Endothelial cell of umbilical vein (primary cell): ENCODE measurements at regions not wholly inside any gene's neighbourhood (a gene's known extent, or its start where the extent isn't known, plus 50 kb on each side); places are given as distances from the start of the nearest gene placed in this dataset.
A peak's percentile ranks its signal among the peaks of the same experiment; 100 is the strongest.

ENCODE experiments used
- BruUV-seq: library from RNA; stranded (reverse); fragments of 400-500 nt; replicated peaks from 2 replicates; lab custom pipeline; 2021; lab: Mats Ljungman, UMichigan
- CTCF ChIA-PET: fragments of 300-600, 350-600 bp; sonication (Branson Sonifier 250); formaldehyde crosslinking; loops from one replicate; lab custom pipeline; 2021; ENCODE audit warnings: antibody characterized with exemption, inconsistent platforms; lab: Charles Lee
- POLR2A ChIA-PET: fragments of 300-600, 350-600 bp; sonication (Branson Sonifier 250); formaldehyde crosslinking; loops from one replicate; lab custom pipeline; 2021; ENCODE audit warnings: antibody characterized with exemption, inconsistent platforms; lab: Charles Lee
- DNase-seq: peaks from one replicate; pipeline ENCODE4 v3.0.0-alpha.2; 2011; ENCODE audit warnings: low read depth, low spot score
- FAIRE-seq: peaks from 2 replicates; lab custom pipeline; 2011; peaks lifted over from hg19 to GRCh38; lab: Jason Lieb, UNC
- H2AFZ ChIP-seq: 2 replicates; pipeline ENCODE4 v1.6.0; 2012; ENCODE audit warnings: low read depth, low read length, control low read depth, inconsistent platforms
- H3K27ac ChIP-seq: 2 replicates; pipeline ENCODE4 v1.5.1; 2011; ENCODE audit warnings: low read depth, mild to moderate bottlenecking, control low read depth, low read length, moderate library complexity; ENCODE audit not compliant: insufficient read depth
- H3K27me3 ChIP-seq, 2 experiments: 2 replicates each; pipeline versions ENCODE4 v1.6.0 to v1.6.1; 2011; ENCODE audit warnings: low read length in 2 of 2, mixed read lengths in 1 of 2; ENCODE audit not compliant: control insufficient read depth in 2 of 2, insufficient read depth in 2 of 2
- H3K36me3 ChIP-seq, 2 experiments: 2 replicates in 1 of 2; 3 replicates in 1 of 2; pipeline ENCODE4 v1.5.1; 2011; ENCODE audit warnings: low read length in 2 of 2, mild to moderate bottlenecking in 1 of 2, moderate library complexity in 1 of 2; ENCODE audit not compliant: control insufficient read depth in 2 of 2, insufficient read depth in 2 of 2; ENCODE audit errors: extremely low read depth in 1 of 2
- H3K4me1 ChIP-seq: 3 replicates; pipeline ENCODE4 v1.5.1; 2011; ENCODE audit warnings: mild to moderate bottlenecking, low read length; ENCODE audit not compliant: control insufficient read depth, insufficient read depth; ENCODE audit errors: extremely low read depth
- H3K4me2 ChIP-seq: 2 replicates; pipeline ENCODE4 v1.6.1; 2011; ENCODE audit warnings: low read length, control low read depth, mixed read lengths; ENCODE audit not compliant: insufficient read depth
- H3K4me3 ChIP-seq, 3 experiments: fragments of 200-600 bp in 1 of 3; sonication (generic), shearing (Covaris generic) in 1 of 3; replicated peaks in 1 of 3; 2 replicates each; pipeline ENCODE4 v1.5.1; 2011 to 2016; ENCODE audit warnings: control low read depth in 3 of 3, low read length in 3 of 3, mild to moderate bottlenecking in 2 of 3, inconsistent platforms in 1 of 3, low read depth in 1 of 3, moderate library complexity in 1 of 3; ENCODE audit not compliant: insufficient read depth in 1 of 3
- H3K79me2 ChIP-seq: 2 replicates; pipeline ENCODE4 v1.6.0; 2012; ENCODE audit warnings: low read length, inconsistent platforms; ENCODE audit not compliant: control insufficient read depth, insufficient read depth
- H3K9ac ChIP-seq: replicated peaks from 2 replicates; pipeline ENCODE3; 2011; ENCODE audit warnings: low read length, control low read depth; ENCODE audit not compliant: insufficient read depth; ENCODE audit errors: extremely low read depth
- H3K9me1 ChIP-seq: replicated peaks from 3 replicates; pipeline ENCODE4 v1.6.0; 2011; ENCODE audit warnings: mild to moderate bottlenecking, low read length; ENCODE audit not compliant: control insufficient read depth, insufficient read depth; ENCODE audit errors: extremely low read depth
- H3K9me3 ChIP-seq: replicated peaks from 2 replicates; pipeline ENCODE4 v1.5.1; 2012; ENCODE audit warnings: low read length, inconsistent platforms; ENCODE audit not compliant: control insufficient read depth, insufficient read depth
- H4K20me1 ChIP-seq: replicated peaks from 2 replicates; pipeline ENCODE3; 2011; ENCODE audit warnings: mild to moderate bottlenecking, low read length; ENCODE audit not compliant: control insufficient read depth, insufficient read depth; ENCODE audit errors: extremely low read depth
- CTCF ChIP-seq, 2 donors: IDR thresholded peaks; 1 replicate in 1 of 2; 2 replicates in 1 of 2; pipeline ENCODE4 v1.5.1; 2011; ENCODE audit warnings: low read length in 2 of 2, mild to moderate bottlenecking in 2 of 2, moderate library complexity in 2 of 2, control low read depth in 1 of 2, inconsistent platforms in 1 of 2, low read depth in 1 of 2; ENCODE audit not compliant: insufficient read depth in 1 of 2; ENCODE audit errors: extremely low read depth in 1 of 2
- EZH2 ChIP-seq: IDR thresholded peaks from 2 replicates; pipeline ENCODE4 v1.6.1; 2012; ENCODE audit warnings: borderline replicate concordance, low read depth, mild to moderate bottlenecking, moderate library complexity, low read length, inconsistent platforms; ENCODE audit not compliant: severe bottlenecking
- FOS ChIP-seq: IDR thresholded peaks from 2 replicates; pipeline ENCODE4 v1.6.1; 2011; ENCODE audit warnings: mild to moderate bottlenecking, low read length, moderate library complexity, borderline replicate concordance; ENCODE audit not compliant: insufficient read depth
- GATA2 ChIP-seq: IDR thresholded peaks from 2 replicates; pipeline ENCODE4 v1.7.0; 2011; ENCODE audit warnings: low read depth, mild to moderate bottlenecking, moderate library complexity, mixed read lengths, low read length; ENCODE audit not compliant: insufficient read length, insufficient read depth
- JUN ChIP-seq: IDR thresholded peaks from 2 replicates; pipeline ENCODE4 v1.6.1; 2011; ENCODE audit warnings: borderline replicate concordance, low read depth; ENCODE audit not compliant: insufficient read length, insufficient read depth
- MYC ChIP-seq: IDR thresholded peaks from one replicate; pipeline ENCODE4 v1.6.1; 2011; ENCODE audit warnings: mild to moderate bottlenecking, low read depth, low read length
- POLR2A ChIP-seq: IDR thresholded peaks from 2 replicates; pipeline ENCODE4 v1.6.1; 2012; ENCODE audit warnings: low read depth, mild to moderate bottlenecking, control low read depth, low read length
- POLR2AphosphoS5 ChIP-seq: IDR thresholded peaks from 2 replicates; pipeline ENCODE4 v1.6.1; 2012; ENCODE audit warnings: low read depth, mild to moderate bottlenecking, control low read depth, low read length, moderate library complexity; ENCODE audit not compliant: insufficient read depth
- dilution Hi-C: fragments of 300-500 bp; cut with MboI; formaldehyde crosslinking; loops from one replicate; pipeline ENCODE4 v1.15.0; 2019; ENCODE audit warnings: low sequenced_read_pairs; ENCODE audit not compliant: extremely low pct_ligation_motif_present
- intact Hi-C: fragments of 100-400 bp; cut with micrococcal nuclease; formaldehyde crosslinking; loops from one replicate; pipeline ENCODE4 v1.10.0; 2022
- TF ChIP-seq, protein P1 (sequence below): IDR thresholded peaks from 2 replicates; pipeline ENCODE4 v1.6.1; 2011; ENCODE audit not compliant: insufficient read depth, insufficient read length

DNA sequence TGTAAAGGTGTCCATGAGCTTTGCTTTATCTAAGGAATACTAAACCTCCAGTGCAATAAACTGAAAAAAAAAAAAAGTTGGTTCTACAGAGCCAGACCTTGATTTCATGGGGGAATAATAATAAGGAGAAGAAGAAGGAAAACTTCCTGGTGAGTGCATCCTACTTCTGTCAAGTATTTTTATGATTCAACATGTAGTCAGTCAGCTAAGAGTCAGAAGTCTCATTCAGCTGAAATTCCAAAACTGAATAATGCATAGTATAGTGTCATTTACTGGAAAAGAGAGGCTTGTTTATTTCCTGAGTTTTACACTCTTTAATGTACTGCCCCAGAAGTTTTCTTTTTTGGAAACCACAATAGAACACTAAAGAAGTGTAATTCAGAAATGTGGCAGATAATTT lies 77.8 kb upstream of the TACR1 start:
- peaks cover 12% of the 10 kb centered on the region for H3K4me1 ChIP-seq
- no peak overlapping the region for H3K9ac ChIP-seq
- TF ChIP-seq FOS (peak; percentile 26), CTCF (IDR thresholded peaks at IDR 0.05; ENCODE audit: extremely low read depth in 1 of 2, insufficient read depth in 1 of 2, low read depth in 1 of 2, low read length in 2 of 2) (no peak)
- H3K36me3 ChIP-seq = no peaks in the 10 kb centered on the region
- no peaks in the 10 kb centered on the region for H3K9me3 ChIP-seq
- BruUV-seq = no TSS peak
- POLR2A ChIA-PET = no interaction called here
- CTCF ChIA-PET = interaction anchor here (1.3 kb wide), 2 partner anchors 15 to 16 kb away, joined by 3 to 4 read pairs; no protein-coding TSS in a partner anchor
- no peaks in the 10 kb centered on the region for H4K20me1 ChIP-seq
- intact Hi-C loops (no loop called here), dilution Hi-C loops (no loop called here)
- no peaks in the 10 kb centered on the region for H3K9me1 ChIP-seq
- H3K27ac ChIP-seq = no peak overlapping the region
- H3K27me3 ChIP-seq = no peaks in the 10 kb centered on the region
- no peak overlapping the region for H3K4me3 ChIP-seq
- peak overlapping the region; percentile 18 for H3K4me2 ChIP-seq
- DNase-seq (peak; percentile 17), FAIRE-seq (peak; percentile 70)
- no peak overlapping the region for H2AFZ ChIP-seq
- no peaks in the 10 kb centered on the region for H3K79me2 ChIP-seq

- no peak overlapping the region for H3K4me3 ChIP-seq
- H4K20me1 ChIP-seq = no peaks in the 10 kb centered on the region
- H2AFZ ChIP-seq = peak overlapping the region; percentile 81
- POLR2A ChIA-PET = no interaction called here
- intact Hi-C loops (no loop called here), dilution Hi-C loops (no loop called here)
- no peaks in the 10 kb centered on the region for H3K36me3 ChIP-seq
- TF ChIP-seq GATA2 = no peak
- TF ChIP-seq JUN = no peak
- no peak for TF ChIP-seq FOS
- TF ChIP-seq POLR2A = no peak
- no peak for TF ChIP-seq CTCF (IDR thresholded peaks at IDR 0.05; ENCODE audit: extremely low read depth in 1 of 2, insufficient read depth in 1 of 2, low read depth in 1 of 2, low read length in 2 of 2)
- no peak for TF ChIP-seq MYC
- no peak for TF ChIP-seq POLR2AphosphoS5
- TF ChIP-seq, protein P1, sequence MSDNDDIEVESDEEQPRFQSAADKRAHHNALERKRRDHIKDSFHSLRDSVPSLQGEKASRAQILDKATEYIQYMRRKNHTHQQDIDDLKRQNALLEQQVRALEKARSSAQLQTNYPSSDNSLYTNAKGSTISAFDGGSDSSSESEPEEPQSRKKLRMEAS = no peak
- TF ChIP-seq EZH2 = no peak
- CTCF ChIA-PET = interaction anchor here (1.3 kb wide), 1 partner anchor 17 kb away, joined by 4 read pairs; no protein-coding TSS in a partner anchor
- H3K9me3 ChIP-seq = no peaks in the 10 kb centered on the region
- H3K4me1 ChIP-seq = peaks cover 12% of the 10 kb centered on the region
- H3K27ac ChIP-seq = no peak overlapping the region
- peak; percentile 8 for DNase-seq
- H3K79me2 ChIP-seq = no peaks in the 10 kb centered on the region
- no peaks in the 10 kb centered on the region for H3K27me3 ChIP-seq
- FAIRE-seq = peak; percentile 26
- H3K4me2 ChIP-seq = no peak overlapping the region
- no peak overlapping the region for H3K9ac ChIP-seq
- no peaks in the 10 kb centered on the region for H3K9me1 ChIP-seq
- BruUV-seq = no TSS peak
Observed at GRCh38 chr2:75276093-75277029, 77.0 kb upstream of the TACR1 start.
